ENCODE measurements at regions not wholly inside any gene's neighbourhood (a gene's known extent, or its start where the extent isn't known, plus 50 kb on each side); places are given as distances from the start of the nearest gene placed in this dataset.

- TF ChIP-seq PKNOX1 (IDR thresholded peaks at IDR 0.05): no peak
- TF ChIP-seq TARDBP (IDR thresholded peaks at IDR 0.05): no peak
- no peak for TF ChIP-seq SUZ12 (IDR thresholded peaks at IDR 0.05)
- TF ChIP-seq FOXK2 (IDR thresholded peaks at IDR 0.05): no peak
- TF ChIP-seq ARNT (IDR thresholded peaks at IDR 0.05): no peak
- no peak for TF ChIP-seq L3MBTL2 (conservative IDR thresholded peaks at IDR 0.05)
- TF ChIP-seq ELF4 (IDR thresholded peaks at IDR 0.05): no peak
- no peak for TF ChIP-seq HDGF (IDR thresholded peaks at IDR 0.05; ENCODE audit: borderline replicate concordance)
- no peak for TF ChIP-seq ZNF384 (IDR thresholded peaks at IDR 0.05)
- TF ChIP-seq BHLHE40 (IDR thresholded peaks at IDR 0.05; ENCODE audit: borderline replicate concordance): no peak
- ChIA-PET CTCF (no interaction called here), POLR2A (no interaction called here)
- no peak for DNase-seq (ENCODE audit: extremely low spot score)
These were observed 1323.9 kb upstream of the SPRY2 start for GRCh38 chr13:81664872-81665271.

GRCh38 chr13:81659984-81660383 is 1319.1 kb upstream of the SPRY2 start:
- no peak for DNase-seq (ENCODE audit: extremely low spot score)
- ChIA-PET CTCF (no interaction called here), POLR2A (no interaction called here)
- TF ChIP-seq LEF1 (IDR thresholded peaks at IDR 0.05; ENCODE audit: borderline replicate concordance) (no peak), ZNF384 (IDR thresholded peaks at IDR 0.05) (no peak), SP1 (IDR thresholded peaks at IDR 0.05) (no peak), FOXA1 (IDR thresholded peaks at IDR 0.05) (peak; percentile 67), CTBP1 (IDR thresholded peaks at IDR 0.05; ENCODE audit: borderline replicate concordance) (0 out of 2 replicates have a peak, but pooled peaks have one; percentile 22), PKNOX1 (IDR thresholded peaks at IDR 0.05) (peak; percentile 85), BHLHE40 (IDR thresholded peaks at IDR 0.05; ENCODE audit: borderline replicate concordance) (no peak)

GRCh38 chr13:81658598-81659370 is 1317.9 kb upstream of the SPRY2 start:
- POLR2A ChIA-PET: no interaction called here
- TF ChIP-seq HDGF (IDR thresholded peaks at IDR 0.05; ENCODE audit: borderline replicate concordance): no peak
- TF ChIP-seq FOXA1 (IDR thresholded peaks at IDR 0.05): no peak
- TF ChIP-seq FOXM1 (IDR thresholded peaks at IDR 0.05; ENCODE audit: borderline replicate concordance): no peak
- TF ChIP-seq BHLHE40 (IDR thresholded peaks at IDR 0.05; ENCODE audit: borderline replicate concordance): no peak
- TF ChIP-seq L3MBTL2 (conservative IDR thresholded peaks at IDR 0.05): no peak
- no peak for TF ChIP-seq LEF1 (IDR thresholded peaks at IDR 0.05; ENCODE audit: borderline replicate concordance)
- no peak for DNase-seq (ENCODE audit: extremely low spot score)
- CTCF ChIA-PET: no interaction called here

- TF ChIP-seq FOXK2 (IDR thresholded peaks at IDR 0.05) (no peak), PKNOX1 (IDR thresholded peaks at IDR 0.05) (no peak), NFRKB (IDR thresholded peaks at IDR 0.05) (no peak), ZNF384 (IDR thresholded peaks at IDR 0.05) (no peak), ELF4 (IDR thresholded peaks at IDR 0.05) (no peak), BHLHE40 (IDR thresholded peaks at IDR 0.05; ENCODE audit: borderline replicate concordance) (no peak), FOXA1 (IDR thresholded peaks at IDR 0.05) (no peak)
- peak; percentile 64 for DNase-seq (ENCODE audit: extremely low spot score)
- CTCF ChIA-PET: interaction anchor here (0.6 to 1.5 kb wide), 7 partner anchors 14 to 469 kb away, joined by 3 to 18 read pairs (median 3); no protein-coding TSS in a partner anchor
- POLR2A ChIA-PET: no interaction called here
These were observed 1299.2 kb upstream of the SPRY2 start for GRCh38 chr13:81639984-81640582.

- no peak for TF ChIP-seq FOXA1 (IDR thresholded peaks at IDR 0.05)
- TF ChIP-seq SP1 (IDR thresholded peaks at IDR 0.05): no peak
- TF ChIP-seq PKNOX1 (IDR thresholded peaks at IDR 0.05): no peak
- TF ChIP-seq ZNF384 (IDR thresholded peaks at IDR 0.05): no peak
- TF ChIP-seq TARDBP (IDR thresholded peaks at IDR 0.05): no peak
- no peak for TF ChIP-seq ELF4 (IDR thresholded peaks at IDR 0.05)
- TF ChIP-seq CTBP1 (IDR thresholded peaks at IDR 0.05; ENCODE audit: borderline replicate concordance): no peak
- no peak for TF ChIP-seq L3MBTL2 (conservative IDR thresholded peaks at IDR 0.05)
- TF ChIP-seq FOXM1 (IDR thresholded peaks at IDR 0.05; ENCODE audit: borderline replicate concordance): no peak
- no peak for TF ChIP-seq HDGF (IDR thresholded peaks at IDR 0.05; ENCODE audit: borderline replicate concordance)
- TF ChIP-seq ARNT (IDR thresholded peaks at IDR 0.05): no peak
- TF ChIP-seq LEF1 (IDR thresholded peaks at IDR 0.05; ENCODE audit: borderline replicate concordance): no peak
- no peak for TF ChIP-seq SUZ12 (IDR thresholded peaks at IDR 0.05)
- TF ChIP-seq BHLHE40 (IDR thresholded peaks at IDR 0.05; ENCODE audit: borderline replicate concordance): no peak
- TF ChIP-seq NFRKB (IDR thresholded peaks at IDR 0.05): no peak
- TF ChIP-seq FOXK2 (IDR thresholded peaks at IDR 0.05): no peak
- DNase-seq (ENCODE audit: extremely low spot score): no peak
- ChIA-PET CTCF (no interaction called here), POLR2A (no interaction called here)
These were observed 1296.5 kb upstream of the SPRY2 start for GRCh38 chr13:81637457-81637856.

- DNase-seq (ENCODE audit: extremely low spot score): no peak
- ChIA-PET POLR2A (no interaction called here), CTCF (interaction anchor here (0.9 kb wide), 1 partner anchor 465 kb away, joined by 3 read pairs; no protein-coding TSS in a partner anchor)
- no peak for TF ChIP-seq SP1 (IDR thresholded peaks at IDR 0.05)
- TF ChIP-seq PKNOX1 (IDR thresholded peaks at IDR 0.05): no peak
- no peak for TF ChIP-seq NFRKB (IDR thresholded peaks at IDR 0.05)
- no peak for TF ChIP-seq BHLHE40 (IDR thresholded peaks at IDR 0.05; ENCODE audit: borderline replicate concordance)
- TF ChIP-seq LEF1 (IDR thresholded peaks at IDR 0.05; ENCODE audit: borderline replicate concordance): no peak
- no peak for TF ChIP-seq CTBP1 (IDR thresholded peaks at IDR 0.05; ENCODE audit: borderline replicate concordance)
- no peak for TF ChIP-seq ELF4 (IDR thresholded peaks at IDR 0.05)
- no peak for TF ChIP-seq SUZ12 (IDR thresholded peaks at IDR 0.05)
These were observed 1295.2 kb upstream of the SPRY2 start for GRCh38 chr13:81636120-81636519.
